Right lobe of liver (tissue), 6 donors: ENCODE measurements at regions not wholly inside any gene's neighbourhood (a gene's known extent, or its start where the extent isn't known, plus 50 kb on each side); places are given as distances from the start of the nearest gene placed in this dataset.

Experiments
- ATAC-seq, 4 donors: fragments of 200-7000 bp; cut with Tn5 transposase; one replicate each; pipeline ENCODE4 v1.9.1; 2020; ENCODE audit warnings: mild to moderate bottlenecking in 4 of 4, moderate library complexity in 4 of 4
- DNase-seq, 3 donors: peaks; one replicate each; pipeline ENCODE4 v3.0.0-alpha.2; 2020
- H3K27ac ChIP-seq, 3 donors: fragments of 200-600 bp; one replicate each; pipeline ENCODE4 v1.8.0; 2022
- H3K27me3 ChIP-seq, 2 donors: fragments of 200-600 bp; one replicate each; pipeline ENCODE4 v1.8.0; 2022
- H3K36me3 ChIP-seq, 4 donors: fragments of 200-600 bp; sonication (generic) in 1 of 4; one replicate each; pipeline versions ENCODE4 v1.5.1 to v1.8.0; 2017 to 2022; ENCODE audit warnings: control low read depth in 1 of 4
- H3K4me1 ChIP-seq, 4 donors: fragments of 200-600 bp; sonication (generic) in 1 of 4; one replicate each; pipeline versions ENCODE4 v1.5.1 to v1.8.0; 2017 to 2022; ENCODE audit warnings: control low read depth in 1 of 4
- H3K4me3 ChIP-seq, 3 donors: fragments of 200-600 bp; one replicate each; pipeline ENCODE4 v1.8.0; 2022
- H3K9me3 ChIP-seq, 4 donors: fragments of 200-600 bp; sonication (generic) in 1 of 4; one replicate each; pipeline versions ENCODE4 v1.5.1 to v1.8.0; 2017 to 2022; ENCODE audit warnings: control low read depth in 1 of 4
- POLR2A ChIP-seq: fragments of 450-650 bp; IDR thresholded peaks from one replicate; pipeline ENCODE4 v1.6.1; 2017; ENCODE audit warnings: antibody characterized with exemption, mild to moderate bottlenecking
- WGBS: methylation state at CpG from one replicate; pipeline ENCODE4 v1.1.6; 2018; ENCODE audit warnings: low coverage, low lambda C conversion rate; ENCODE audit not compliant: insufficient coverage; ENCODE audit errors: missing lambda C conversion rate; 5-methylcytosine and 5-hydroxymethylcytosine counted together
- intact Hi-C, 2 donors: fragments of 100-400 bp; cut with DNase I; formaldehyde crosslinking; loops; one replicate each; pipeline versions ENCODE4 v1.11.2 to v1.14.1; 2022
- TF ChIP-seq, protein P1 (sequence below), 4 donors: fragments of 200-600 bp in 3 of 4; fragments of 450-650 bp in 1 of 4; IDR thresholded peaks; one replicate each; pipeline versions ENCODE4 v1.5.1 to v1.8.0; 2016 to 2022; ENCODE audit warnings: antibody characterized with exemption in 4 of 4, mild to moderate bottlenecking in 2 of 4
- donor health status: DM: no; HTN: yes; CAD: no.
- donor health status: DM: no; HTN: no; CAD: no.
- donor health status: DM: no; HTN: no; CAD: no.
- donor health status: DM: no; HTN: yes; CAD: no.
- donor health status: DM: no; HTN: yes; CAD: no.

DNA sequence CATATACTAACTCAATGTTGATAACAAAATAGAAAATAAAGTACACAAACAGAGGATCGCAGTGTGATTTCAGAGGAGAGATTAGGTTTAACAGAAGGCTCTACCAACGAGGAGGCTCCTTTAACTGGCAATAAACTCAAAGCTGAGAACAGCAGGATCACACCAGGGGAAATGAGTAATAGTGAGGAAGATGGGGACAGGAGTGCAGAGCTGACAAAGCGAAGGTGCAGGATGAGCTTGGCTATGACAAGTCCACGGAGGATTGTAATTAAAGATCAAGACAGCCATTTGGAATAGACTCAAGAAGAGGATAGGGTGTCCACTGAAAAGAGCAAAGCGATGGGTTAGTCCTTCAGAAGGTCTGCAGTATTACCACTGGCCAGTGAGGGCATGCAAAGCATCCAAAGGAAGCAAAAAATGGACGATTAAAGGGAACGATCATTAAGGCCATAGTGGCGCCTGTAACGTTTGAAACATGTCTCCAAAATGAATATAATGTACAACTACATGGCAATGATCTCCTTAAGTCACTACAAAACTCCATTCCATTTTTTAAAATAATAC, 85.3 kb downstream of the GRIN2B start:
- H3K27ac ChIP-seq = no peak overlapping the region
- H3K36me3 ChIP-seq = no peaks in the 10 kb centered on the region
- H3K4me1 ChIP-seq = no peaks in the 10 kb centered on the region
- H3K9me3 ChIP-seq = no peaks in the 10 kb centered on the region
- WGBS = 60% methylated on average over 9 of the region's 9 CpGs
- DNase-seq (no peak), ATAC-seq (no peak)
- intact Hi-C loops = no loop called here
- no peaks in the 10 kb centered on the region for H3K27me3 ChIP-seq
- TF ChIP-seq, protein P1, sequence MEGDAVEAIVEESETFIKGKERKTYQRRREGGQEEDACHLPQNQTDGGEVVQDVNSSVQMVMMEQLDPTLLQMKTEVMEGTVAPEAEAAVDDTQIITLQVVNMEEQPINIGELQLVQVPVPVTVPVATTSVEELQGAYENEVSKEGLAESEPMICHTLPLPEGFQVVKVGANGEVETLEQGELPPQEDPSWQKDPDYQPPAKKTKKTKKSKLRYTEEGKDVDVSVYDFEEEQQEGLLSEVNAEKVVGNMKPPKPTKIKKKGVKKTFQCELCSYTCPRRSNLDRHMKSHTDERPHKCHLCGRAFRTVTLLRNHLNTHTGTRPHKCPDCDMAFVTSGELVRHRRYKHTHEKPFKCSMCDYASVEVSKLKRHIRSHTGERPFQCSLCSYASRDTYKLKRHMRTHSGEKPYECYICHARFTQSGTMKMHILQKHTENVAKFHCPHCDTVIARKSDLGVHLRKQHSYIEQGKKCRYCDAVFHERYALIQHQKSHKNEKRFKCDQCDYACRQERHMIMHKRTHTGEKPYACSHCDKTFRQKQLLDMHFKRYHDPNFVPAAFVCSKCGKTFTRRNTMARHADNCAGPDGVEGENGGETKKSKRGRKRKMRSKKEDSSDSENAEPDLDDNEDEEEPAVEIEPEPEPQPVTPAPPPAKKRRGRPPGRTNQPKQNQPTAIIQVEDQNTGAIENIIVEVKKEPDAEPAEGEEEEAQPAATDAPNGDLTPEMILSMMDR (IDR thresholded peaks at IDR 0.05) = no peak
- no peak for TF ChIP-seq POLR2A
- H3K4me3 ChIP-seq = no peak overlapping the region

- no peaks in the 10 kb centered on the region for H3K9me3 ChIP-seq
- intact Hi-C loops = no loop called here
- no peaks in the 10 kb centered on the region for H3K4me1 ChIP-seq
- H3K27me3 ChIP-seq = no peaks in the 10 kb centered on the region
- TF ChIP-seq POLR2A = no peak
- TF ChIP-seq, protein P1 (IDR thresholded peaks at IDR 0.05) = no peak
- DNase-seq (no peak), ATAC-seq (no peak)
- no peak overlapping the region for H3K4me3 ChIP-seq
- no peaks in the 10 kb centered on the region for H3K36me3 ChIP-seq
- H3K27ac ChIP-seq = no peak overlapping the region
- WGBS = 72% methylated on average over 2 of the region's 2 CpGs
Observed at GRCh38 chr12:13891902-13892301, 89.5 kb downstream of the GRIN2B start.

DNA sequence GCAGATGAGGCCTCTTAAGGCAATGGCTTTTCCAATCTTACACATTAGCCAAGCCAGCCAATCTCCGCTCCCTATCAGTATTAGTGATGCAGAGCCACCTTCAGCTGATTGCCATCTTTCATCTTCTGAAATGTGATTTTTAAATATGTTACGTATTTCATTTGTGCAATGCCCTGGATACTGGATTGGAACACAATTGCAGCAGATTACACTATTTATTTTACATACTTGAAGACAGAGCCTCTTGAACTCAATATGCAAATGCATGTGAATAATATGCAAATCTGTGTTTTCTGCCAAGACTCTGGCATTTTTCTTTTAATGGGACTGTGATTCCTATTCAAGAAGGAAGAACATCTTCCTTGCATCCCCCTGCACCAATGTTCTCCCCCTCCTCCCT, 90.5 kb downstream of the GRIN2B start:
- WGBS = 67% methylated on average over 1 of the region's 2 CpGs
- H3K4me1 ChIP-seq = no peaks in the 10 kb centered on the region

GRCh38 chr12:13887779-13888388, 93.5 kb downstream of the GRIN2B start:
- no peaks in the 10 kb centered on the region for H3K4me1 ChIP-seq
- ATAC-seq (peak; percentile 77 to 89 (median 82)), DNase-seq (no peak)
- intact Hi-C loops = no loop called here
- 53% methylated on average over 8 of the region's 8 CpGs for WGBS
- H3K27ac ChIP-seq = no peak overlapping the region
- TF ChIP-seq POLR2A = no peak
- TF ChIP-seq, protein P1 (IDR thresholded peaks at IDR 0.05) = no peak
- H3K27me3 ChIP-seq = no peaks in the 10 kb centered on the region
- no peaks in the 10 kb centered on the region for H3K9me3 ChIP-seq
- no peak overlapping the region for H3K4me3 ChIP-seq
- H3K36me3 ChIP-seq = no peaks in the 10 kb centered on the region

More for the DNA sequence above, 90.5 kb downstream of the GRIN2B start:
- Histone ChIP-seq H3K4me3 (no peak overlapping the region), H3K36me3 (no peaks in the 10 kb centered on the region), H3K27ac (no peak overlapping the region), H3K9me3 (no peaks in the 10 kb centered on the region), H3K27me3 (no peaks in the 10 kb centered on the region)
- intact Hi-C loops = no loop called here
- DNase-seq = no peak
- ATAC-seq = no peak
- TF ChIP-seq, protein P1 (IDR thresholded peaks at IDR 0.05) = no peak
- no peak for TF ChIP-seq POLR2A
